Right renal cortex interstitium (tissue), 3 donors: ENCODE measurements at regions not wholly inside any gene's neighbourhood (a gene's known extent, or its start where the extent isn't known, plus 50 kb on each side); places are given as distances from the start of the nearest gene placed in this dataset.

Experiments used
- DNase-seq, 3 donors: peaks; one replicate each; pipeline ENCODE4 v3.0.0-alpha.2; 2013; ENCODE audit warnings: low read depth in 3 of 3, low spot score in 2 of 3

GRCh38 chr9:134967547-134967930, 49.8 kb upstream of the FCN1 start:
- DNase-seq: no peak

- peak in 2 of 3 donors; percentile 16 to 65 for DNase-seq
Observed at GRCh38 chr9:134968011-134968822, 50.5 kb upstream of the FCN1 start.

- DNase-seq: no peak
Observed at GRCh38 chr9:134968823-134969090, 51.0 kb upstream of the FCN1 start.

DNA sequence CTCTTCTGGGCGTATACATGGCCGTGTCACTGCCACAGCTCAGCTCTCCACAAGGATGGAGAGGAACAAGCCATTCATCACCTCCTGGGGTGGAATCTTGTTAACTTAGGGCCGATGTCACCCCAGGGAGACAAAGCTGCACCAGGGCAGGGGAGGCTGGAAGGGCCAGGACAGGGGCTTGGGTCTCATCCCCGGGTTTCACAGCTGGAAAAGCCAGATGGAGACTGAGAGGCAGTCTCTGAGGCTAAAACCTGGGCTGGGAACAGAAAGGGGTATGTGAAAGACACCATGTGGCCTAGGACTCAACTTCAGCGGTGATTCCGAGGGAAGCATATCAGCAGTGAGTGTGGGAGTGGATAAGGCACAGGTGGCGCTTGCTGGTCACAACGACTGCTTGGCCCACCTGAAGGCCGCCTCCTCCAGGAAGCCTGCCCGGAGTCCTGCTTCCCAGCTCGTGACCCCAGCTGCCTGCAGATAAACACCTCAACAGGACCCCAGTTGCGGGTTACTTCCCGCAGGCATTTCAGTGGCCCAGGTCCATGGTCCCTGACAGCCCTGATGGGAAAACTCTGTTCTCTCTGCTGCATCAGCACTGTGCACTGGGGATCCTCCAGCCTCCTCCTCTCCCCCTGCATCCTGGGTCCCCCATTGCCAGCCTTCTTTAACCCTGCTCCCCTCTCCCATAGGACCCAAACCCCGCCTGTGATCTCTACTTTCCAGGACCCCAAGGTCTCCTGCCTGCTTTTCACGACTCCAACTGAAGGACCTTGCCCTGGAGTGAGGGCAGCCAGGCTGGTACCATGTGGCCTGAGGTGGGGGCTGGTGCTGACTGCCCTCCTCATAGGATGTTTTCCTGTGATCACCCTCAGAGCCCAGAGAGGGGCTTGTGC, 51.7 kb upstream of the FCN1 start:
- no peak for DNase-seq

- DNase-seq: no peak
Observed at GRCh38 chr9:134970198-134970597, 52.5 kb upstream of the FCN1 start.

DNA sequence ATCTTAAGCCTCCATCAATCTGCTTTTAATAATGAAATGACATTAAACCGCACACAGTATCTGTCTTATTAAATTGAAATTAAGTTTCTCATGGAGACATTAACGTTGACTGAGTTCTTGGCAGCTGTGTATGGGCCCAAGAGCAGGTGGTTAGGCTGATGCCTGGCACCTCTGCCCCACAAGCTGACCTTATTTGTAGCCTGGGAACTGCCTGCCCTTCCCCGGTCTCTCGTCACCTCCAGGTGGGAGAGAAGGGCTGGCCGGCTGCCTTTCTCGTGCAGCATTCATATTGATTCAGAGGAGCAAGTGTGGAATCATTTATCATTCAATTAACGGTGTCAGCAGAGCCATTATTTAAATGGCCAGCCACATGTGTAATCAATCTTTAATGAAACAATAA, 53.0 kb upstream of the FCN1 start:
- no peak for DNase-seq

GRCh38 chr9:134971196-134971595, 53.5 kb upstream of the FCN1 start:
- DNase-seq: no peak

DNA sequence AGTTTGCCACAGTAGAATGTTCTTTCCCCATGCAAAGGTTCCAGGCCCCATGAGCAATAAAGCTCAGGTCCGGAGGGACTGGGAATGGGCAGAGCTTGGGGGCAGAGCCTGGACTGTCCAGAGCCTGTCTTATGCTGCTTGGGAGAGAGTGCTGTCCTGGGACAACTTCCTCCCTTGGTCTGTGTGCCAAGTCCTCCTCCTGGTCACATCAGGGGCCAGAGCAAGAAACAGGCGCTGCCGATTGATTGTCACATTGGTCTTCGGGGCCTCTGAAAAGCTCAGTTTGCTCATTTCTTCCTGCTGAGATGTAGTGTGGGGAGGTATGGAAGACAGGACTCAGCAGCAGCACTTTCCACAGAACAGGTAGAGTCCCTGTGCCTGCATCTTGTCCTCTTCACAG, 54.0 kb upstream of the FCN1 start:
- no peak for DNase-seq

- no peak for DNase-seq
Observed at GRCh38 chr9:134972140-134972539, 54.4 kb upstream of the FCN1 start.

DNA sequence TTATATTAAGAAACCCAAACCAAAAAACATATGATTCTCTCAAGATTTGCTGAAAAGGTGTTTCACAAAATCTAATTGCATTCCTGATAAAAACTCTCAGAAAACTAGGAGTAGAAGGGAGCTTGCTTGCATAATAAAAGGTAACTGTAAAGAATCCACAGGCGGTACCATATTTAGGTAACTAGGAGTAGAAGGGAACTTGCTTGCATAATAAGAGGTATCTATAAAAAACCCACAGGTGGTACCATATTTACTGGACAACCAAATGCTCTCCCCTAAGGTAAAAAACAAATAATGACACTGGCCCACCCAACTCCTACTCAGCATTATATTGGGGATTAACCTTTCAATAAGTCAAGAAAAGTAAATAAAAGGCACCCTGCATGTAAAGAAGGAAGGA, 57.5 kb upstream of the FCN1 start:
- DNase-seq: no peak

DNA sequence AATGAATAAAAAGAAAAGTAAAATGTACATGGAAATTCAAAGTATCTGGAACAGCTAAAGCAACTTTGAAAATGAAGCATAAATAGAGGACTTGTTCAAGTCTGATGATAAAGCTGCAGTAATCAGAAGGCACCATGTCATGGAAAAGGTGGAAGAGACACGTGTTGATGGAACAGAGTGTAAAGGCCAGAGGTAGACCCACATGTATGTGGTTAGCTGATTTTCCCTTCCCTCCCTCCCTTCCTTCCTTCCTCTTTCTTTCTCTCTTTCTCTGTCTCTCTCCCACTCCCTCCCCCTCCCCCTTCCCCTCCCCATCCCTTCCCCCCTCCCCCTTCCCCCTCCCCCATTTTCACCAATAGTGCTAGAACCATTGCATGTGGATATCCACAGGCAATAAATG, 58.7 kb upstream of the FCN1 start:
- DNase-seq: no peak

- no peak for DNase-seq
Observed at GRCh38 chr9:134978272-134978671, 60.6 kb upstream of the FCN1 start.

DNA sequence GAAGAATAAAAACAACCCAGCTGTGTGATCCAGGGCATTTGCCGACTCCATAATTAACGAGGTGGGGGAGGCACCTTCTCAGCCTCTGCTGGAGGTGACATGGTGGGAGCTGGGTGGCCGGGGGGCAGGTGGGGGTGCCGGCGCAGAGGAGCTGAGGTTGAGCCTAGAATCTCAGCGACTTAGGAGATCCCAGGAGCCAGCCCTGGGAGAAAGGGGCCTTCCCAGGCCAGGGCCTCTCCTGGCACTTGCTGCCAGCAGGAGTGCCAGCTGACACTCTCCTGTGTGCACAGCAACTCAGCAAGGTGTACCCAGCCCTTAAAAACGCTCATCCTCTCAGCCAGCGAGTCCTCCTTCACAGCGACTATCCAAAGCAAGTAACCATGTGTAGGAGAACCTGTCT, 62.8 kb upstream of the FCN1 start:
- DNase-seq: no peak

DNA sequence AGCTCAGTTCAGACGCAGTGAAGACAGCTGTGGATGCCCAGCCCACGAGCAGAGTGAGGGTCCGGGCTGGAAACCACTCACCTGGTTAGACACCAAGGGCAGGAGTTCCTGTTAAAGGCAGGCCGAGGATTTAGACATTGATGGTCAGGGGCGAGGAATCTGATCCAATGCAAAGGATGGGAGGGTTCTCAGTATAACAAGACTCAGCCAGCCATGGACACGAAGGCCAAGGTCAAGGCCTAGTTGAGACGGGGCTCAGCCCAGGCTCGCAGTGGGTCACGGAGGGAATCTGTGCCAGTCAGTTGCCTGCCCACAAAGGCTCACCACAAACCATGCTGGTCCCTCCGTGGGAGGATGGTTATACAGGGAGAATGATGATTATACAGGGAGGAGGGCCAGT, 63.3 kb upstream of the FCN1 start:
- DNase-seq: no peak

GRCh38 chr9:134981829-134982228, 64.1 kb upstream of the FCN1 start:
- no peak for DNase-seq

- DNase-seq: no peak
Observed at GRCh38 chr9:134982311-134982710, 64.6 kb upstream of the FCN1 start.

GRCh38 chr9:134983074-134983473, 65.4 kb upstream of the FCN1 start:
- no peak for DNase-seq

DNA sequence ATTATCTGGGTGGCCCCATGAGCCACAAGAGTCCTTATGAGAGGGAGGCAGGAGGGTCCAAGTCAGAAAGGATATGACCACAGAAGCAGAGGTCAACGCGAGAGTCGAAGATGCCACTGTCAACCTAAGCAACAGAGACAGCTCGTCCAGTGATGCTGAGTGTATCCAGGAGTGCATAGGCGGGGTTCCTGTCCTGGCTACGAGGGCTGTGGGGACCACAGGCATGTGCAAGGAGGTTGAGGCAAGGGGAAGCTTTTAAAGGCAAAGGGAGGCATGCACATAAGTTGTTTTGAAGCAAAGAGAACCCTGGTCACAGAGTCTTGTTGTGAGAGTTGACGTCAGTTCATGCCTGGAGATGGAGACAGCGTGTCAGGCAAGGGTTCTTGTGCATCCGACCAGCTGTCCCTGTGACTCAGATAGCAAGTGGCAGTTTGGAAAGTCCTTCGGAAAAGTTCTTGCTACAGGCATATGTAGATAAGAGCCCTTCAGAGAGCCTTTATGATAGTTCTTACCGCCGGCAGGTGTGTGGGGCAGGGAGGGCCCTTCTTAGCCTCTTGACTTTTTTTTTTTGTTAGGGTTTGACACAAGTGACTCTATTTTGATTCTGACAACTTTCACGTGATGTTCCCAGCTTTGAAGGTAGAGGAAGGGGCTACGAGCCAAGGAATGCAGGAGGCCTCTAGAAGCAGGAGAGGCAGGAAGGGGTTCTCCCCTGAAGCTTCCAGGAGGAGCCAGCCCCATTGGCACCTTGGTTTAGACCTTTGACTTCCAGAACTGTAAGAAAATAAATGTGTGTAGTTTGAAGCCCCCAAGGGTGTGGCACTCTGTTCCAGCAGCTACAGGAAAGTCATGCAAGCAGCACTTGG, 66.0 kb upstream of the FCN1 start:
- DNase-seq: no peak

DNA sequence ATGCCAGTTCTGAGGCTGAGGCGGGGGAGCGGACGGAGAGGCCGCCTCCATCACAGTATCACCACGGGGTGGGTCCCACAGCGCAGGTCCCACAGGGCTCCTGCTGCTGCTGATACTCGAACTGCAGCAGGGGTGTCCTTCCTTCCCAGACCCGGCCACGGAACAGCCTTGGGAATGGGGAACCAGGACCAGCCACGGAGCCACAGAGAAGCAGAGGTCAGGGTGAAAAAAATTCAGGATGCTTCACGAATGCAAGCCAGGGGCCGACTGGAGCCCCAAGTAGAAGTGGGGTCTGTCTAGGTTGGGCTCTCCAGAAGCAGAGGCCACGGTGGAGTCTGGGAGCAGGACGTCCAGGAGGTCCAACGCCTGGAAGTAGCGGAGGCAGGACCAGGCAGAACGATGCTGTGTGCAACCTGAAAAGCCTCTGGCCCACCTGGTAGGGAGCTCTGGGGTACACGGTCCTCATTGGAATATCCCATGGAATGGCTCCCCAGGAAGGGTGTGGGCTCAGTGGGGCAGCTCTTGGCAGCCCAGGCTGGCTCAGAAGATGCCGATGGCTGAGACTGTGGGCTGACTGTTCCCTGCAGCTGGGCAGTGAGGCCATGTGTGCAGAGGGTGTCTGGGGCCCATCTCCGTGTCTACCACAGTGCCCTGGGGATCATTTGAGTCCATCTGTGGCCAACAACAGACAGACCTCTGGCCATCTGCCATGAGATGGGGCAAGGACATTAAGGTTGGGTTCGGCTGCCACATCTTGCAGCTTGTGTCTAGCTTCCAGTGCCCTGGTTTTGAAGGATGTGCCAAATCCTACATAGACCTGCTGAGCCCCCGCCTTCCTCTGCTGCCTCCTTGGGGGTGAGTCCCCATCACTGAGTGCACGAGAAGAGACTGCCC, 66.9 kb upstream of the FCN1 start:
- DNase-seq: no peak

DNA sequence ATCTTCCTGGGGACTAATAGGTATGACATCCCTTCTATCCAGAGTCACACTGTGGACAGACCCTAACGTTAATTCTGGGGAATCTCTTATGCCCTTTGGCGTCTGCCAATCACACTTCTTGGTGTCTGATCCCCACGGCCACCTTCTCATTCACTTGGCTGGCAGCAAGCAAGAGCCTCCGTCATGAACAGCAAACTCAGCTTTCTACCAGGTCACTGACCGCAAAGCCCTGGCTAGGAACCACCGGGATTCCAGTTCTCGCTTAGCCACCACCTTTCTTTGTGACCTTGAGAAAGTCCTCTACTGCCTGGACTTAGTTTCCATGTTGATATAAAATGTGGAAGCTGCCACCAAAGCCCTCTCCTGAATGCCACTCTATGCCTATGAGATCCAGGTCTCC, 67.7 kb upstream of the FCN1 start:
- DNase-seq: no peak
